ENCODE measurements at regions not wholly inside any gene's neighbourhood (a gene's known extent, or its start where the extent isn't known, plus 50 kb on each side); places are given as distances from the start of the nearest gene placed in this dataset.
A peak's percentile ranks its signal among the peaks of the same experiment; 100 is the strongest.

DNA sequence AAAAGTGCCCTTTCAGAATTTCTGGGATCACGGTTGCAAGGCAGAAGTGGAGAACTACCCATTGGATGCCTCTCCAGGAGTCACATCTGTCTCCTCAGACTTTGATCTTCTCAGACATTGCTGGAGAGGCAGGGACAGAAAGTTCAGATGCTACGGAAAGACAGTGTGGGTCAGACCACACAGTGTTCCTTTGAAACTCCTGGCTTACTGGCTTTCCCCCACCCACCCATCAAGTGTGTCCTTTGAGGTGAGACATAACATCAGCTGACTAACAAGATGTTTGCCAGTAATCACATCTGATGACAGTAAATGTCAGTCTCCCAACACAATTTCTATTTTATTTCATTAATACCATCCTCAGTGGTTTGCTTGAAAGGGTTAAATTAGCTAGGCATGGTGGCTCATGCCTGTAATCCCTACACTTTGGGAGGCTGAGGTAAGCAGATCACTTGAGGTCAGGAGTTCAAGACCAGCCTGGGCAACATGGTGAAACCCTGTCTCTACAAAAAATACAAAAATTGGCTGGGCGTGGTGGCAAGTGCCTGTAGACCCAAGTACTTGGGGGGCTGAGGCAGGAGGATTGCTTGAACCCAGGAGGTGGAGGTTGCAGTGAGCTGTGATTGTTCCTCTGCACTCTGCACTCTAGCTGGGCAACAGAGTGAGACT, 67.2 kb upstream of the SNX9 start:
- DNase-seq (ENCODE audit: low read depth), result no peak

DNA sequence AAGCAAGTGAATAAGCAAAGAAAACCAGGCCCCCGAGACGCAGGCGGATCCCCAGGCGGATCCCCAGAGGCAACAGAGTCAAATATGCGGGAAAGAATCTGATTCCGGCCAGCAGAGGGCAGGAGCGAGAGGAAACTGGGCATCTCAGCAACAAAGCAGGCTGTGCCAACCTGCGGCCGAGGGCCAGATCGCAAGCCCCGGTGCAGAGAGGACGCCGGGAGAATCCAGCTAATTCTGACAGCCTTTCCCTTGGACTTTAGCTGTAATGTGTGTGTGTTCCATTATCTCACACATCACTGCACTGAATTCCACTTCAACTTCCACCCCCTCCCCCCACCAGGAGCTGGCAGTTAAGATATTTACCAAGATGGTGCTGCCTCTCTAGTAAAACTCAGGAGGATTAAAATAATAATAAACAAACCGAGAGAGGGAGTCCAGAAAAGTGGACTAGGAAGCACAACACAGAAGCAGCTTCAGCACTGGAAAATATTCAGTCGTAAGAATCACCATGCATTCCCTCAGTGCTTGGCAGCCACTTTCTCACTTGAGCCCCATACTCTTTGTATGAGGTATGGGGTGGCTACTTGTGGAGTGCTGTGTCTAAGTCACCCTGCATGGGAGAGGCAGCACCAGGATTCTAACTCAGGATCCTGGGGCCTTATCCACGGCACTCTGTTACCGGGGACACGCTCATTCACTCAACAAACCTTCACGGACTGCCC, 66.2 kb upstream of the SNX9 start:
- DNase-seq (ENCODE audit: low read depth), result peak; percentile 76

GRCh38 chr6:157757430-157758403, 65.3 kb upstream of the SNX9 start:
- DNase-seq (ENCODE audit: low read depth), result no peak

GRCh38 chr6:157758516-157759023, 64.5 kb upstream of the SNX9 start:
- no peak for DNase-seq (ENCODE audit: low read depth)

DNA sequence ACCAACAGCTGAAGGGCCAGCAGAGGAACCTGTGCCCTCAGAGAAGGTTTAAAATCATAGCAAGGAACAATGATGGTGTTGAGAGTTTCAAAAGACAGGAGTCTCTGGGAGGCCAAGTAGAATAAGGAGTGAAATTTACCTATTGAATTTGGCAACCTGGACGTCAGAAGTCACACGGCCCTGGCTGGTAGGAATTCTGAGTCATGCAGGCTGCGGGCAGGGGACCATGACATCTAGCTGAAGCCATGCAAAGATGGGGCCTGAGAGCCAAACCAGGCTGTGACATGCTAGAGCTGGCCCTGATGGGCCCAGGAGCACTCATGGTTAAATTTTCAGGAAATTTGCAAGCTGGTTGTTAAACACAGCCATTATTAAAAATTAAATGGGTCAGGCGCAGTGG, 64.0 kb upstream of the SNX9 start:
- no peak for DNase-seq (ENCODE audit: low read depth)

DNA sequence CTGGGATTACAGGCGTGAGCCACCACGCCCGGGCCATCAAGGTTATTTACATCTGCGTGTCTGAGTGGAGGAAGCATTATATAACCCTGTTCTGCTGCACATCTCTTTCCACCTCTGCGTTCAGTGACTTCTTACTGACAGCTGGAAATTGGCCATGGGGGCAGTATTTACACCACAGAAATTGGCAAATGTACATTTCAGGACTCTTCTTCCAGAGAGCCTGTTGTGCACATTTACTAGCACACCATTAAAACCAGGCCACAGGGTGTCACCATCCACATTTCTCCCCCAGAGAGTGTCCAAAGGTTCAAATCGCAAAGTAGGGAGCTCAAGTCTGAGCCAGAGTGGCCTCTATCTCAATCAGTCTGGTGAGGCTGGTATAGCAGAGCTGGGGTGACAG, 62.9 kb upstream of the SNX9 start:
- DNase-seq (ENCODE audit: low read depth), result no peak

DNA sequence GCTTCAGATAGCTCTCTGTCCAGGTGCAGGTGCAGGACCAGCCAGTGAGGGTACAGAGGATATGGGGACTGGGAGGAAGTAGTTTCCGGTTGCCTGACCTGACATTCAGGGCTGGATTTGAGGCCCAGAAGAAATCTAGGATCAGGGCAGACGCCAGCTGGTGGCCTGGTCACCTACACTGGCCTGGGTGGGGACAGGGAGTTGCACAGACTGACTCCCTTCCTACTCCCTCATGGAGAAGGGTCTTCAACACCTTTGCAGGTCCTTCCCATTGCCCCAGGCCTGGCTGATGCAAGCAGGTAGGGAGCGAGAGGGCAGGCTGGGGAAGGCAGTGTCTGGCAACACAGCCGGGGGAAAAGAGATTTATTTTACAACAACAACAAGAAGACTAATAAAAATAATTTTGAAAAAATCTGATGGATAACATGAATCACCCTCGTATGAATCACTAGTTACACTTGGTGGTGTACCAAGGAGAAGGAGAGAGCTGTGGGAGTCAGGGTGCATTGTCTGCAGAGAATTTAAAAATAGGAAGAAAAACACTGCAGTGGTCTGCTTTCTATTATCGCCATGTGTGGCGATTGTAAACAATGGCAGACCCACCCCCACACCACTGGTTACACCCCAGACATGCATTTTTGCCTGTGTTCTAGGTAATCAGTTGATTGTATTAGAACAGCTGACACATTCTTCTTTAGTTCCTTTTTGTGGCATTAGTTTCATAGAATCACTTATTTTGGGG, 62.3 kb upstream of the SNX9 start:
- peak; percentile 85 for DNase-seq (ENCODE audit: low read depth)

- DNase-seq (ENCODE audit: low read depth), result peak; percentile 71
Measured at GRCh38 chr6:157761331-157761921, 61.6 kb upstream of the SNX9 start.

DNA sequence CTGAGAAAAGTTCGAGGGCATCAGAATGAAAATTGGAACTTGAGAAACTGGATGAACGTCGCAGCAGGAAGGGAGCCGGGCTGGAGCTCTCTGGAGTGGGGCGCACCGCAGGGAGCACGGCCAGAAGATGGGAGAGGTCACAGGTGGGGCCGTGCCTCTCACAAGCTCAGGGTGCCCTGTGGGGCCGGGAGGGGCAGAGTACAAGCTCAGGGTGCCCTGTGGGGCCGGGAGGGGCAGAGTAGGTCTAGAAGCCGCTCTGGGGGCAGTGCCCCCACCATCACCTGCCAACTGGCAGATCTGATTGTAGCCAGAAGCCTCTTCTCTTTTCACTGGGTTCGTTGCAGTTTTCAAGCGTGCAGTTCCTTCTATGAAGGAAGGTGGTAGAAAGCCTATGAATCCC, 61.1 kb upstream of the SNX9 start:
- DNase-seq (ENCODE audit: low read depth), result no peak

- DNase-seq (ENCODE audit: low read depth), result no peak
Measured at GRCh38 chr6:157762636-157763035, 60.4 kb upstream of the SNX9 start.

DNA sequence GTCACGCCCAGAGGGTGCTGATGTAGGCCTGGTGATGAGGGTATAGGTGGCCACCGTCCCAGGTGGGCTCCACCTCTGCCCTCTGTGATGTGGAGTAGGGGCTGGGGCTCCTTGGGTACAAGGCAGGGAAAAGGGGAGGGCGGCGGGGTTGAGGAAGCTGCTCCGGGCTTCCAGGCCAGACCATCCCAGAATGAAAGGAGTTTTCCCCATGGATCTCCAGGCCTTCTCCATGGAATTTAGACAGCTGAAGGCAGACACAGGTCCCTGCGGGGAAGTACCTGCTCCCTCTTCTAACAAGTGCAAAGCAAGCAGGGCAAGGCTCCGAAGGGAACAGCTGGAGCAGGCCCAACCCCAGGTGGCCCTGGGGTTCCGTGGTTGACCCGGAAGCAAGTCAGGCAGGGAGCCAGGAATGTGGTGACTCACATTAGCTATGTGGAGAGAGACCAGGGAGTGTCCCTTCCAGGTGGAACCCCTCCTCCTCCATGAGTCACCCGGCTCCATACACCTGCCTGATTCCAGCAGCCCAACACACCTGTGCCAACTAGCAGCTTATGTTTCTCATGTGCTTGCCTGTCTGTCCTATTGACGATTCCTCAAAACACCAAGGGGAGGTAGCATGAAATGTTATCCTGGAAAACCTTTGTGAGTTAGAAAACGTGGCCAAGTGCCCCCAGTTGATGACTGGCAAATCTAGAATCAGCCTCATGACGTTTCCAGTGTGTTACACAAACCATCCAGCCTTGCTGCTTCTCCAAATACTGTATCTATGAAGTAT, 59.7 kb upstream of the SNX9 start:
- peak; percentile 64 for DNase-seq (ENCODE audit: low read depth)

- no peak for DNase-seq (ENCODE audit: low read depth)
Measured at GRCh38 chr6:157763904-157764177, 59.2 kb upstream of the SNX9 start.

- DNase-seq (ENCODE audit: low read depth), result peak; percentile 95
Measured at GRCh38 chr6:157764178-157765068, 58.6 kb upstream of the SNX9 start.

GRCh38 chr6:157766901-157767774, 55.9 kb upstream of the SNX9 start:
- no peak for DNase-seq (ENCODE audit: low read depth)

GRCh38 chr6:157767775-157768156, 55.3 kb upstream of the SNX9 start:
- DNase-seq (ENCODE audit: low read depth), result no peak

DNA sequence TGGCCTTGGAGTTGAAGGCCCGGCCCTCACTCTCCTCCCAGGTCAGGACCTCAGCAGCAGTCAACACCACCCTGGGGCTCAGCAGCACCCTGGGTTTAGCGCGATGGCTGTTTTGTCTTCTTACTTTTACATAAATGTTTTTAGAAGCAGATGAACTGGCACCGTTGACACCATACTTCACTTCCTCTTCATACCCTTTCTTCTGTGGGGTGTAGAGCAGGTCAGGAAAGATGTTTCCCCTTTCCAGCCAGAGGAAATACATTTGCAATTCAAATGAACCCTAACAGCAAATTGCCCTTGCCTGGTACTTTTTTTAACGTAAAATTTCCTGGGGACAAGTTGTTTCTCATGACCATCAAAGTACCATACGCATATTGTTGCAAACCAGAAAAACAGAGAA, 54.7 kb upstream of the SNX9 start:
- no peak for DNase-seq (ENCODE audit: low read depth)

GRCh38 chr6:157768863-157769551, 54.0 kb upstream of the SNX9 start:
- no peak for DNase-seq (ENCODE audit: low read depth)
